IMR-90 (cell line): ENCODE measurements at regions not wholly inside any gene's neighbourhood (a gene's known extent, or its start where the extent isn't known, plus 50 kb on each side); places are given as distances from the start of the nearest gene placed in this dataset.

ENCODE experiments used
- ATAC-seq: fragments of 200-7000 bp; cut with Tn5 transposase; 2 replicates; pipeline ENCODE4 v1.9.1; 2020; ENCODE audit warnings: low read depth, mild to moderate bottlenecking, moderate library complexity
- BruUV-seq: library from RNA; stranded (reverse); fragments of 400-500 nt; replicated peaks from 2 replicates; lab custom pipeline; 2021; lab: Mats Ljungman, UMichigan
- CTCF ChIA-PET: fragments of 300-600 bp; formaldehyde crosslinking; extraction: SDS; loops from one replicate; lab custom pipeline; 2021; ENCODE audit warnings: antibody characterized with exemption; lab: Yijun Ruan, JAX
- POLR2A ChIA-PET: fragments of 300-600 bp; sonication (Branson Sonifier 250); formaldehyde crosslinking; loops from one replicate; lab custom pipeline; 2022; ENCODE audit warnings: antibody characterized with exemption; ENCODE audit not compliant: unreplicated experiment; lab: Charles Lee
- DNase-seq: peaks from one replicate; pipeline ENCODE4 v3.0.0; 2013
- H2AFZ ChIP-seq: replicated peaks from 2 replicates; pipeline ENCODE3; 2013; ENCODE audit warnings: low read length, mild to moderate bottlenecking; ENCODE audit not compliant: poor library complexity
- H2AK5ac ChIP-seq: 2 replicates; pipeline ENCODE4 v1.6.1; 2013; ENCODE audit warnings: low read depth, low read length, inconsistent platforms
- H2AK9ac ChIP-seq: replicated peaks from 2 replicates; pipeline ENCODE3; 2013; ENCODE audit warnings: mild to moderate bottlenecking, low read depth, low read length, moderate library complexity; ENCODE audit not compliant: poor library complexity
- H2BK120ac ChIP-seq: 2 replicates; pipeline ENCODE4 v1.6.1; 2013; ENCODE audit warnings: low read depth, low read length, inconsistent platforms
- H2BK15ac ChIP-seq: 3 replicates; pipeline ENCODE4 v1.6.1; 2013; ENCODE audit warnings: low read depth, low read length, inconsistent platforms
- H2BK20ac ChIP-seq: 2 replicates; pipeline ENCODE4 v1.6.1; 2013; ENCODE audit warnings: low read depth, mild to moderate bottlenecking, inconsistent platforms, low read length, moderate library complexity
- H2BK5ac ChIP-seq: 2 replicates; pipeline ENCODE4 v1.6.1; 2013; ENCODE audit warnings: mild to moderate bottlenecking, low read depth, low read length, inconsistent platforms; ENCODE audit not compliant: poor library complexity, severe bottlenecking
- H3K14ac ChIP-seq: replicated peaks from 2 replicates; pipeline ENCODE4 v1.6.1; 2013; ENCODE audit warnings: low read depth, low read length, inconsistent platforms
- H3K18ac ChIP-seq: 2 replicates; pipeline ENCODE4 v1.6.1; 2013; ENCODE audit warnings: low read depth, low read length, control low read depth
- H3K23ac ChIP-seq: 2 replicates; pipeline ENCODE4 v1.6.1; 2013; ENCODE audit warnings: low read depth, low read length, inconsistent platforms
- H3K27ac ChIP-seq: 2 replicates; pipeline ENCODE4 v1.5.1; 2013; ENCODE audit warnings: mild to moderate bottlenecking, control low read depth, low read length; ENCODE audit not compliant: insufficient read depth
- H3K27me3 ChIP-seq: 2 replicates; pipeline ENCODE4 v1.6.1; 2013; ENCODE audit warnings: low read length; ENCODE audit not compliant: control insufficient read depth, insufficient read depth
- H3K36me3 ChIP-seq: 2 replicates; pipeline ENCODE4 v1.6.1; 2013; ENCODE audit warnings: low read length, mixed read lengths; ENCODE audit not compliant: control insufficient read depth, insufficient read depth
- H3K4ac ChIP-seq: 2 replicates; pipeline ENCODE4 v1.6.1; 2013; ENCODE audit warnings: low read depth, low read length, inconsistent platforms
- H3K4me1 ChIP-seq: 2 replicates; pipeline ENCODE4 v1.6.1; 2013; ENCODE audit warnings: low read length, mixed read lengths; ENCODE audit not compliant: control insufficient read depth, insufficient read depth
- H3K4me2 ChIP-seq: 2 replicates; pipeline ENCODE4 v1.6.1; 2013; ENCODE audit warnings: low read depth, mild to moderate bottlenecking, control low read depth, low read length, moderate library complexity
- H3K4me3 ChIP-seq: 2 replicates; pipeline ENCODE4 v1.5.1; 2013; ENCODE audit warnings: low read depth, mild to moderate bottlenecking, control low read depth, low read length, moderate library complexity; ENCODE audit not compliant: insufficient read depth
- H3K56ac ChIP-seq: 2 replicates; pipeline ENCODE4 v1.6.1; 2013; ENCODE audit warnings: low read length, inconsistent platforms; ENCODE audit not compliant: insufficient read depth; ENCODE audit errors: extremely low read depth
- H3K79me1 ChIP-seq, 2 experiments: 2 replicates each; pipeline ENCODE4 v1.6.1; 2013; ENCODE audit warnings: low read length in 2 of 2, inconsistent platforms in 1 of 2, low read depth in 1 of 2
- H3K9ac ChIP-seq: 2 replicates; pipeline ENCODE4 v1.6.1; 2013; ENCODE audit warnings: low read depth, low read length, control low read depth
- H3K9me1 ChIP-seq: 2 replicates; pipeline ENCODE4 v1.6.1; 2013; ENCODE audit warnings: low read length, inconsistent platforms; ENCODE audit not compliant: insufficient read depth
- H3K9me3 ChIP-seq: 2 replicates; pipeline ENCODE4 v1.6.1; 2013; ENCODE audit warnings: low read length; ENCODE audit not compliant: control insufficient read depth, insufficient read depth
- H4K20me1 ChIP-seq: 2 replicates; pipeline ENCODE4 v1.6.1; 2013; ENCODE audit warnings: low read length, inconsistent platforms; ENCODE audit not compliant: insufficient read depth
- H4K5ac ChIP-seq: 2 replicates; pipeline ENCODE4 v1.6.1; 2013; ENCODE audit warnings: mild to moderate bottlenecking, low read depth, low read length, control low read depth
- H4K8ac ChIP-seq, 2 experiments: 2 replicates each; pipeline ENCODE4 v1.6.1; 2013; ENCODE audit warnings: low read depth in 2 of 2, low read length in 2 of 2, control low read depth in 1 of 2, inconsistent platforms in 1 of 2
- H4K91ac ChIP-seq: 2 replicates; pipeline ENCODE4 v1.6.1; 2013; ENCODE audit warnings: low read depth, low read length, inconsistent platforms; ENCODE audit not compliant: insufficient read depth
- BHLHE40 ChIP-seq: fragments of 150-350 bp; IDR thresholded peaks from 2 replicates; pipeline ENCODE4 v1.6.1; 2016; ENCODE audit warnings: mild to moderate bottlenecking, low read depth, low read length
- CEBPB ChIP-seq: IDR thresholded peaks from 2 replicates; pipeline ENCODE4 v1.6.1; 2012; ENCODE audit warnings: low read depth, low read length, improper control_type of control experiment
- CHD1 ChIP-seq: IDR thresholded peaks from 2 replicates; pipeline ENCODE4 v1.6.1; 2012; ENCODE audit warnings: low read depth, low read length, improper control_type of control experiment
- CTCF ChIP-seq: conservative IDR thresholded peaks from 2 replicates; pipeline ENCODE4 v1.5.1; 2012; ENCODE audit warnings: mild to moderate bottlenecking, low read depth, low read length, improper control_type of control experiment
- ELK1 ChIP-seq: fragments of 150-350 bp; IDR thresholded peaks from 2 replicates; pipeline ENCODE4 v1.6.1; 2016; ENCODE audit warnings: low read depth, mild to moderate bottlenecking, low read length, moderate library complexity, borderline replicate concordance
- FOS ChIP-seq: fragments of 150-350 bp; IDR thresholded peaks from 2 replicates; pipeline ENCODE4 v1.6.1; 2016; ENCODE audit warnings: low read depth, low read length
- MAFK ChIP-seq: IDR thresholded peaks from 2 replicates; pipeline ENCODE4 v1.6.1; 2012; ENCODE audit warnings: low read depth, low read length, improper control_type of control experiment
- MAZ ChIP-seq: IDR thresholded peaks from 2 replicates; pipeline ENCODE4 v1.6.1; 2012; ENCODE audit warnings: low read depth, mild to moderate bottlenecking, low read length, improper control_type of control experiment, moderate library complexity, borderline replicate concordance
- MXI1 ChIP-seq: IDR thresholded peaks from 2 replicates; pipeline ENCODE4 v1.6.1; 2012; ENCODE audit warnings: low read depth, mild to moderate bottlenecking, low read length, moderate library complexity, borderline replicate concordance
- NFE2L2 ChIP-seq: fragments of 150-350 bp; IDR thresholded peaks from 2 replicates; pipeline ENCODE4 v1.6.1; 2016; ENCODE audit warnings: low read depth, mild to moderate bottlenecking, low read length
- POLR2A ChIP-seq: IDR thresholded peaks from 2 replicates; pipeline ENCODE4 v1.6.1; 2012; ENCODE audit warnings: mild to moderate bottlenecking, low read depth, low read length
- RAD21 ChIP-seq: IDR thresholded peaks from 2 replicates; pipeline ENCODE4 v1.6.1; 2012; ENCODE audit warnings: low read length, improper control_type of control experiment
- RCOR1 ChIP-seq: IDR thresholded peaks from 2 replicates; pipeline ENCODE4 v1.6.1; 2012; ENCODE audit warnings: mild to moderate bottlenecking, low read length, improper control_type of control experiment; ENCODE audit not compliant: insufficient replicate concordance
- RFX5 ChIP-seq: IDR thresholded peaks from 2 replicates; pipeline ENCODE4 v1.8.0; 2012; ENCODE audit warnings: low read depth, mild to moderate bottlenecking, low read length, moderate library complexity
- SMC3 ChIP-seq: fragments of 150-350 bp; IDR thresholded peaks from 2 replicates; pipeline ENCODE4 v1.6.1; 2016; ENCODE audit warnings: low read depth, mild to moderate bottlenecking, antibody characterized with exemption, low read length, moderate library complexity
- USF2 ChIP-seq: fragments of 150-350 bp; IDR thresholded peaks from 2 replicates; pipeline ENCODE4 v1.6.1; 2017; ENCODE audit warnings: mild to moderate bottlenecking, antibody characterized with exemption, low read length, low read depth
- WGBS, 2 experiments: methylation state at CpG; one replicate each; pipeline versions ENCODE4 v1.1.5 to v1.1.7; 2013; ENCODE audit warnings: missing lambda C conversion rate in 2 of 2; ENCODE audit not compliant: insufficient read length in 1 of 2; ENCODE audit errors: extremely low coverage in 2 of 2; 5-methylcytosine and 5-hydroxymethylcytosine counted together
- dilution Hi-C: fragments of 300-500 bp; cut with HindIII; formaldehyde crosslinking; loops from one replicate; pipeline ENCODE4 v1.14.3; 2018; ENCODE audit warnings: low sequenced_read_pairs; ENCODE audit not compliant: unreplicated experiment
- in situ Hi-C: fragments of 300-500 bp; cut with MboI; formaldehyde crosslinking; loops from 3 replicates; pipeline ENCODE4 v1.14.3; 2019; ENCODE audit warnings: low sequenced_read_pairs, inconsistent platforms, mixed read lengths
- intact Hi-C: fragments of 100-400 bp; cut with micrococcal nuclease; formaldehyde crosslinking; loops from 2 replicates; pipeline ENCODE4 v1.10.0; 2022

- Histone ChIP-seq H3K4me3 (no peak overlapping the region), H3K9ac (no peak overlapping the region), H3K4ac (no peak overlapping the region), H2AK9ac (no peak overlapping the region), H2AFZ (no peak overlapping the region), H3K27ac (no peak overlapping the region), H2AK5ac (no peak overlapping the region), H3K23ac (no peak overlapping the region), H3K56ac (no peak overlapping the region), H3K9me1 (no peaks in the 10 kb centered on the region), H2BK5ac (no peak overlapping the region), H3K9me3 (peaks cover 4% of the 10 kb centered on the region; the same call in 1 of the 2 replicates), H3K4me2 (no peak overlapping the region), H2BK120ac (no peak overlapping the region), H3K18ac (no peak overlapping the region), H3K4me1 (no peaks in the 10 kb centered on the region), H3K27me3 (no peaks in the 10 kb centered on the region), H4K20me1 (no peaks in the 10 kb centered on the region), H3K79me1 (no peaks in the 10 kb centered on the region), H3K14ac (no peak overlapping the region), H3K36me3 (no peaks in the 10 kb centered on the region), H2BK20ac (no peak overlapping the region), H4K5ac (no peak overlapping the region), H4K8ac (no peak overlapping the region), H4K91ac (no peak overlapping the region), H2BK15ac (no peak overlapping the region)
- ChIA-PET POLR2A (no interaction called here), CTCF (no interaction called here)
- no peak for TF ChIP-seq BHLHE40
- no peak for TF ChIP-seq NFE2L2
- TF ChIP-seq RFX5, result no peak
- TF ChIP-seq MXI1, result no peak
- TF ChIP-seq SMC3, result no peak
- TF ChIP-seq MAZ, result no peak
- no peak for TF ChIP-seq ELK1
- TF ChIP-seq RCOR1, result no peak
- TF ChIP-seq CEBPB, result no peak
- no peak for TF ChIP-seq CTCF
- no peak for TF ChIP-seq POLR2A
- TF ChIP-seq MAFK, result no peak
- no peak for TF ChIP-seq FOS
- TF ChIP-seq USF2, result no peak
- no peak for TF ChIP-seq CHD1
- TF ChIP-seq RAD21, result no peak
- intact Hi-C loops, result no loop called here
- dilution Hi-C loops, result no loop called here
- BruUV-seq, result no TSS peak
- ATAC-seq, result no peak
- no peak for DNase-seq
- WGBS, 2 experiments, result no CpG with 5 or more reads among the region's 3 CpGs
- in situ Hi-C loops, result no loop called here
These were observed 631.7 kb downstream of the TFAP2B start for GRCh38 chr6:51450248-51450957.
